ENCODE measurements at regions not wholly inside any gene's neighbourhood (a gene's known extent, or its start where the extent isn't known, plus 50 kb on each side); places are given as distances from the start of the nearest gene placed in this dataset.

- TF ChIP-seq, protein P1, sequence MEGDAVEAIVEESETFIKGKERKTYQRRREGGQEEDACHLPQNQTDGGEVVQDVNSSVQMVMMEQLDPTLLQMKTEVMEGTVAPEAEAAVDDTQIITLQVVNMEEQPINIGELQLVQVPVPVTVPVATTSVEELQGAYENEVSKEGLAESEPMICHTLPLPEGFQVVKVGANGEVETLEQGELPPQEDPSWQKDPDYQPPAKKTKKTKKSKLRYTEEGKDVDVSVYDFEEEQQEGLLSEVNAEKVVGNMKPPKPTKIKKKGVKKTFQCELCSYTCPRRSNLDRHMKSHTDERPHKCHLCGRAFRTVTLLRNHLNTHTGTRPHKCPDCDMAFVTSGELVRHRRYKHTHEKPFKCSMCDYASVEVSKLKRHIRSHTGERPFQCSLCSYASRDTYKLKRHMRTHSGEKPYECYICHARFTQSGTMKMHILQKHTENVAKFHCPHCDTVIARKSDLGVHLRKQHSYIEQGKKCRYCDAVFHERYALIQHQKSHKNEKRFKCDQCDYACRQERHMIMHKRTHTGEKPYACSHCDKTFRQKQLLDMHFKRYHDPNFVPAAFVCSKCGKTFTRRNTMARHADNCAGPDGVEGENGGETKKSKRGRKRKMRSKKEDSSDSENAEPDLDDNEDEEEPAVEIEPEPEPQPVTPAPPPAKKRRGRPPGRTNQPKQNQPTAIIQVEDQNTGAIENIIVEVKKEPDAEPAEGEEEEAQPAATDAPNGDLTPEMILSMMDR (IDR thresholded peaks at IDR 0.05), result no peak
- no peak for TF ChIP-seq POLR2A (IDR thresholded peaks at IDR 0.05)
These were observed 237.7 kb upstream of the MBL2 start for GRCh38 chr10:53009961-53010907.
